Stimulated activated naive CD8-positive, alpha-beta T cell treated with anti-CD3 and anti-CD28 coated beads, Interleukin-15, amount 100 ng/mL, for 72 hours (primary cell): ENCODE measurements at regions not wholly inside any gene's neighbourhood (a gene's known extent, or its start where the extent isn't known, plus 50 kb on each side); places are given as distances from the start of the nearest gene placed in this dataset.
A peak's percentile ranks its signal among the peaks of the same experiment; 100 is the strongest.

ENCODE experiments used
- ATAC-seq: fragments of 150-1000 bp; cut with Tn5 transposase; 2 replicates; pipeline ENCODE4 v1.10.0; 2021; ENCODE audit warnings: mild to moderate bottlenecking, moderate library complexity
- DNase-seq, 2 donors: peaks; one replicate each; pipeline ENCODE4 v3.0.0; 2021 to 2022
- H3K27ac Mint-ChIP-seq, 2 donors: one replicate each; pipeline ENCODE4 v1.8.0; 2022; ENCODE audit warnings: mild to moderate bottlenecking in 2 of 2, mixed read lengths in 2 of 2, moderate library complexity in 2 of 2
- H3K27me3 Mint-ChIP-seq: one replicate; pipeline ENCODE4 v1.8.0; 2022; ENCODE audit warnings: mixed read lengths
- H3K4me1 Mint-ChIP-seq: one replicate; pipeline ENCODE4 v1.8.0; 2022; ENCODE audit warnings: mild to moderate bottlenecking, mixed read lengths
- H3K4me3 Mint-ChIP-seq, 2 donors: one replicate each; pipeline ENCODE4 v1.8.0; 2022; ENCODE audit warnings: mild to moderate bottlenecking in 2 of 2, mixed read lengths in 2 of 2, moderate library complexity in 1 of 2
- H3K9me3 Mint-ChIP-seq, 2 donors: one replicate each; pipeline ENCODE4 v1.8.0; 2022; ENCODE audit warnings: mixed read lengths in 2 of 2

- H3K9me3 Mint-ChIP-seq, result no peaks in the 10 kb centered on the region
- no peaks in the 10 kb centered on the region for H3K27me3 Mint-ChIP-seq
- DNase-seq (no peak), ATAC-seq (no peak)
- no peaks in the 10 kb centered on the region for H3K4me1 Mint-ChIP-seq
- no peak overlapping the region for H3K4me3 Mint-ChIP-seq
- H3K27ac Mint-ChIP-seq, result no peak overlapping the region
Observed at GRCh38 chrX:121231566-121232358, 184.4 kb downstream of the GLUD2 start.

DNA sequence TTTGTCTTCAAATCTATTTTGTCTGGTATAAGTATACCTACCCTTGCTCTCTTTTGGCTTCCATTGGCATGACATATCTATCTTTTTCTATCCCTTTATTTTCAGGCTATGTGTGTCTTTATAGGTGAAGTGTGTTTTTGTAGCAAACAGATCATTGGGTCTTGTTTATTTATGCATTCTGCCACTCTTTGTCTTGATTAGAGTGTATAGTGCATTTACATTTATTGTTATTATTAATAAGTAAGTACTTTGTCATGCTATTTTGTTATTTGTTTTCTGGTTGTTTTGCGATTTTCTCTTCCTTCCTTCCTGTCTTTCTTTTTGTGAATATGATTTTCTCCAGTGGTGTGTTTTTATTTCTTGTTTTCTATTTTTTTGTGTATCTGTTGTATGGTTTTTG is 188.6 kb downstream of the GLUD2 start:
- no peaks in the 10 kb centered on the region for H3K4me1 Mint-ChIP-seq
- no peaks in the 10 kb centered on the region for H3K27me3 Mint-ChIP-seq
- H3K9me3 Mint-ChIP-seq, result no peaks in the 10 kb centered on the region
- H3K27ac Mint-ChIP-seq, result no peak overlapping the region
- H3K4me3 Mint-ChIP-seq, result no peak overlapping the region
- ATAC-seq (no peak), DNase-seq (no peak)

DNA sequence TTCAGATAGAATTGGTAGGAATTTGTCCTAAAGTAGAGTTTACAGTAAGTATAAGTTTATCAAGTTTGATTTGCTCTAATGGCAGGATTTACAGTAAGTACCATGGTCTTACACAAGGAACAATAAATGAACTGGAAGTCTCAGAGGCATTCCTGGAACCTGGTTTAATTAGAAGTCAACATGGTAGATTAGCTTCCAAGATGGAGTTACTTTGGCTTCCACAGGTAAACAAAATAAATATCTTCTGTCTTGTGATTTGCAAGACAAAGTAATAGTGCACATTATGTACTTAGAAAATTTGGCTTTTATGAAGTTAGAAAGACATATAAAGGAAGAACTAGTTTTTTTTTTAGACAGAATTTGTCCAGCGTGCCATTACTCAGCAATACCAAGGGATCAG is 190.7 kb downstream of the GLUD2 start:
- Mint-ChIP-seq H3K27ac (no peak overlapping the region), H3K4me3 (no peak overlapping the region), H3K9me3 (no peaks in the 10 kb centered on the region), H3K27me3 (peaks cover 10% of the 10 kb centered on the region), H3K4me1 (no peaks in the 10 kb centered on the region)
- ATAC-seq (no peak), DNase-seq (no peak)

GRCh38 chrX:121244511-121244910 is 197.1 kb downstream of the GLUD2 start:
- no peak for ATAC-seq
- DNase-seq, result no peak
- Mint-ChIP-seq H3K9me3 (no peaks in the 10 kb centered on the region), H3K27ac (no peak overlapping the region), H3K4me3 (no peak overlapping the region), H3K27me3 (peaks cover 10% of the 10 kb centered on the region), H3K4me1 (no peaks in the 10 kb centered on the region)

DNA sequence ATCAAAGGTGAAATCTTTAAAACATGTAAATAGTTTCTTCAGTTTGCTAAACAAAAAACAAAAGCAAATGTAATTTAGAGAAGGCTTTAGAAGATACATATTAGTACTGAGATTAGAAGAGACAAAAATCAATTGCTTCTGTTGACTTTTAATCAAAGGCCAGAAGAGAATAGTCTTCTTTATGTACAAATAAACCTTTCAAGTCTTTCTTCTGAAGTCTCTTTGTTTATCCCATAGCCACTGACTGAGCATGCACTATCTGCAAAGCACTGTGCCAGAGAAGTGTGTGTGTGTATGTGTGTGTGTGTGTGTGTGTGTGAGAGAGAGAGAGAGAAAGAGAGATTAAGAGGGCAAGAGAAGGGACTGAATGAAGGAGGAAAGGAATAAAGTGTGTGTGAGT is 198.4 kb downstream of the GLUD2 start:
- no peak overlapping the region for H3K4me3 Mint-ChIP-seq

GRCh38 chrX:121254336-121254735 is 206.9 kb downstream of the GLUD2 start:
- DNase-seq (no peak), ATAC-seq (no peak)
- Mint-ChIP-seq H3K27me3 (no peaks in the 10 kb centered on the region), H3K4me3 (no peak overlapping the region), H3K9me3 (no peaks in the 10 kb centered on the region), H3K4me1 (no peaks in the 10 kb centered on the region), H3K27ac (no peak overlapping the region)

More for the DNA sequence above, 198.4 kb downstream of the GLUD2 start:
- Mint-ChIP-seq H3K4me1 (no peaks in the 10 kb centered on the region), H3K27ac (no peak overlapping the region), H3K27me3 (peaks cover 10% of the 10 kb centered on the region), H3K9me3 (no peaks in the 10 kb centered on the region)
- ATAC-seq, result no peak
- DNase-seq, result no peak

DNA sequence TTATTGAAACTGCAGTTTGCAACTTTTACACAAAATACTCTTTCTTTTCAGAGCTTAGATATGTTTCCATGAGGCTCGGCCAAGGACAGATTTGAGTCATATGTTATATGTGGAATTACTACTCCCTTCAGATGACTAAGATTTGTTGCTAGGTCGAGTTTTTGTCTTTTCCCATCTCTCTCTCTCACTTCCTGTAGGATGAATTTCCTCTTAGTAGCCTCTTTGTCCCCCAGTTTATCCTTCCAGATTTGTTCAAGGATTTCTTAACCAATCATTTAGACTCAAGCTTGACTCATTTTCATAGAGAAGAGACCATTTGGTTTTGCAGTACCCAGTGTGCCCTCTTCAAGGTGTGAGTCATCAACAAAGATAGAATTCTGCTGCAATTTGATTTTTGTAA is 209.2 kb downstream of the GLUD2 start:
- peak overlapping the region in 1 of 2 donors; percentile 22 for H3K27ac Mint-ChIP-seq
- H3K4me1 Mint-ChIP-seq, result no peaks in the 10 kb centered on the region
- DNase-seq (no peak), ATAC-seq (no peak)
- no peaks in the 10 kb centered on the region for H3K27me3 Mint-ChIP-seq
- H3K9me3 Mint-ChIP-seq, result no peaks in the 10 kb centered on the region
- no peak overlapping the region for H3K4me3 Mint-ChIP-seq

- DNase-seq (no peak), ATAC-seq (no peak)
- H3K27ac Mint-ChIP-seq, result no peak overlapping the region
- H3K27me3 Mint-ChIP-seq, result no peaks in the 10 kb centered on the region
- H3K9me3 Mint-ChIP-seq, result no peaks in the 10 kb centered on the region
- no peaks in the 10 kb centered on the region for H3K4me1 Mint-ChIP-seq
- no peak overlapping the region for H3K4me3 Mint-ChIP-seq
Observed at GRCh38 chrX:121258545-121258944, 211.1 kb downstream of the GLUD2 start.

DNA sequence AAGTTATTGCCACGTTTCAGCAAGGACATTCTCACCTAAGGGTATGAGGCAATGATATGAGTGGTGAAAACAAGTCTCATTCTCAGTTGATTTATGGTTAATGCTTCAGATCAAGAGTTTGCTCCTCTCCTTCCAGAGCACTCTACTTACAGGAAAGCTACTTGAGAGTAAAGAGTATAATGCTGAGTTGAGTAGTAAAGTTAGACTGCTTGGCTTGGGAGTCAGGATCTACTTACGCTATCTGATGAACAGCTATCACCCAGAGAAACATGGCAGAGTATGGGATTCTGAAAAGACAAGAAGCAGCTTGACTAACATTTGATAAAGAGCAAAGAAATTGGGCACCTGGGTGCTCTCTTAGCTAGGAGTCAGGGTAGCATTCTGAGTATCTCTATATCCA is 211.8 kb downstream of the GLUD2 start:
- no peak for DNase-seq
- Mint-ChIP-seq H3K27ac (no peak overlapping the region), H3K9me3 (no peaks in the 10 kb centered on the region), H3K4me3 (no peak overlapping the region), H3K4me1 (no peaks in the 10 kb centered on the region), H3K27me3 (no peaks in the 10 kb centered on the region)
- no peak for ATAC-seq

GRCh38 chrX:121260596-121261240 is 213.3 kb downstream of the GLUD2 start:
- no peaks in the 10 kb centered on the region for H3K27me3 Mint-ChIP-seq
- H3K4me1 Mint-ChIP-seq, result no peaks in the 10 kb centered on the region
- H3K27ac Mint-ChIP-seq, result no peak overlapping the region

GRCh38 chrX:121283921-121284320 is 236.5 kb downstream of the GLUD2 start:
- no peak overlapping the region for H3K4me3 Mint-ChIP-seq
- H3K9me3 Mint-ChIP-seq, result peaks cover 4 to 10% of the 10 kb centered on the region in 2 donors
- no peak overlapping the region for H3K27ac Mint-ChIP-seq
- H3K4me1 Mint-ChIP-seq, result no peaks in the 10 kb centered on the region
- no peak for ATAC-seq
- H3K27me3 Mint-ChIP-seq, result no peaks in the 10 kb centered on the region
- no peak for DNase-seq

More at GRCh38 chrX:121260596-121261240, 213.3 kb downstream of the GLUD2 start:
- DNase-seq (no peak), ATAC-seq (no peak)
- H3K9me3 Mint-ChIP-seq, result no peaks in the 10 kb centered on the region
- no peak overlapping the region for H3K4me3 Mint-ChIP-seq

GRCh38 chrX:121298499-121298898 is 251.1 kb downstream of the GLUD2 start:
- no peaks in the 10 kb centered on the region for H3K9me3 Mint-ChIP-seq
- no peak overlapping the region for H3K27ac Mint-ChIP-seq
- no peaks in the 10 kb centered on the region for H3K27me3 Mint-ChIP-seq

DNA sequence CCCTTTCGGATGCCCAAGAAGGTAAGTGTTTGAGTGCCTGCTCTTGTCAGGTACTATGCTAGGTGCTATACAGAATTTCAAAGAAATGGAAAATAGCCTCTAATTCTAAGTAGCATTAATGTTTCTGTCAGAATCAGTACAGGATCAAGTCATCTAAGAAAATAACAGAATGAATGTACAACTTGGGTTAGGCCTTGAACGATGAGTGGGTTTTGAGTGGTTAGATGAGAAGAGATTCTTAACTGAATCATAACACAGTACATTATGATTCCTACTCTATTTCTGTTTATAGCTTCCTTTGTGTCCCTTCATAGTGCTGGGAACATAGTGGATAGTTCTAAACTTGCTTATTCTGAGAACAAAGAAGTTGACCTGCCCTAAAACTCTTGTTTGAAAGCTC is 253.9 kb downstream of the GLUD2 start:
- Mint-ChIP-seq H3K27ac (no peak overlapping the region), H3K4me3 (no peak overlapping the region), H3K9me3 (no peaks in the 10 kb centered on the region), H3K4me1 (no peaks in the 10 kb centered on the region), H3K27me3 (no peaks in the 10 kb centered on the region)
- DNase-seq, result no peak
- ATAC-seq, result no peak

More at GRCh38 chrX:121298499-121298898, 251.1 kb downstream of the GLUD2 start:
- Mint-ChIP-seq H3K4me1 (no peaks in the 10 kb centered on the region), H3K4me3 (no peak overlapping the region)
- DNase-seq, result no peak
- no peak for ATAC-seq

DNA sequence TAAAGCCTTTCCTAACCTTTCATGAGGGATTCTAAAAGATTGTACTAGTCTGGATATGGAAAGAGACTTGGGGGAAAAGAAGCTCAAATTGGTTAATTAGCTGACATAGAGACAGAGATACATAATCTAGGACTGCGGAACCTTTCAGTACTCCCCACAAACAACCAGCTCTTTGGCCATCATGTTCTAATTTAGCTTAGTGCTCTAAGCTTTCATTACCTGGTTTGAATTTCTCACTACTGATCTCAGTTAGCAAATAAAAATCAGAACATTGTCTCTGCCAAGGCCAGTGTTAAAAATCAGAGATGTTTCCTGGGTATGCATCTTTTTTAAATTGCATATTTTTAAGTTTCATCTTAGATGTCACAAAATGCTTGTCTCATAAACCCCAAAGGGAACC is 254.4 kb downstream of the GLUD2 start:
- H3K4me1 Mint-ChIP-seq, result no peaks in the 10 kb centered on the region
- no peak overlapping the region for H3K27ac Mint-ChIP-seq

DNA sequence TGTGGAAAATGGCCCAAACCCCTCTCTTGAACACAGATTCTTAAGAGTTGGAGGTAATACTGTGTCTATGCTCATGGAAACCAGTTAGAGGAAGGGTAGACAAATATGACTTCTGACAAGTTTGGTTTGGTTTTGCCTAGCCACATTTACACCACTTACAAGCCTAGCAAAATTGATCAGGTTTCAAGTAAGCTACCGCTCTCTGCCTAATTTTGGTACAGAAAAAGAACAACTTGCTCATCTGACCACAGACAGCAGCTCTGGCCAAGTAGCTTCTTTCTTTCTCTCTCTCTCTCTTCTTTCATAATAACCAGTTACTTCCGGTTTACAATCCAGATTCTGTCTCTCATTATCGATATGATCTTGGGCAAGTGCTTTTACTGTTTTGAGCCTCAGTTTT is 260.0 kb downstream of the GLUD2 start:
- ATAC-seq (peak; percentile 53), DNase-seq (peak in 1 of 2 donors; percentile 6)
- no peak overlapping the region for H3K4me3 Mint-ChIP-seq
- no peak overlapping the region for H3K27ac Mint-ChIP-seq
- no peaks in the 10 kb centered on the region for H3K9me3 Mint-ChIP-seq
- no peaks in the 10 kb centered on the region for H3K27me3 Mint-ChIP-seq
- H3K4me1 Mint-ChIP-seq, result peaks cover 12% of the 10 kb centered on the region

More for the DNA sequence above, 254.4 kb downstream of the GLUD2 start:
- Mint-ChIP-seq H3K9me3 (no peaks in the 10 kb centered on the region), H3K27me3 (no peaks in the 10 kb centered on the region), H3K4me3 (no peak overlapping the region)
- ATAC-seq (no peak), DNase-seq (no peak)

- DNase-seq (peak; percentile 38 to 69), ATAC-seq (peak; percentile 88)
- no peaks in the 10 kb centered on the region for H3K9me3 Mint-ChIP-seq
- H3K27ac Mint-ChIP-seq, result peak overlapping the region; percentile 72 to 86
- no peaks in the 10 kb centered on the region for H3K27me3 Mint-ChIP-seq
- H3K4me3 Mint-ChIP-seq, result peak overlapping the region; percentile 18 to 72
- H3K4me1 Mint-ChIP-seq, result peaks cover 12% of the 10 kb centered on the region
Observed at GRCh38 chrX:121308276-121308805, 260.9 kb downstream of the GLUD2 start.
